Common myeloid progenitor, CD34-positive (primary cell): ENCODE measurements at regions not wholly inside any gene's neighbourhood (a gene's known extent, or its start where the extent isn't known, plus 50 kb on each side); places are given as distances from the start of the nearest gene placed in this dataset.

Source experiments
- CTCF ChIA-PET: fragments of 350-600 bp; sonication (Branson Sonifier 250); formaldehyde crosslinking; loops from one replicate; lab custom pipeline; 2021; ENCODE audit warnings: antibody characterized with exemption; lab: Charles Lee
- POLR2A ChIA-PET: fragments of 350-600 bp; sonication (Branson Sonifier 250); formaldehyde crosslinking; loops from one replicate; lab custom pipeline; 2021; ENCODE audit warnings: antibody characterized with exemption; lab: Charles Lee
- DNase-seq, 3 donors: peaks; one replicate each; pipeline versions ENCODE4 v3.0.0 to v3.0.0-alpha.2; 2013
- H3K27ac ChIP-seq, 2 experiments: 1 replicate in 1 of 2; 2 replicates in 1 of 2; pipeline ENCODE4 v1.7.0; 2013; ENCODE audit warnings: inconsistent platforms in 2 of 2, low read length in 2 of 2, mild to moderate bottlenecking in 2 of 2, low read depth in 1 of 2, moderate library complexity in 1 of 2; ENCODE audit not compliant: severe bottlenecking in 2 of 2, insufficient read depth in 1 of 2, poor library complexity in 1 of 2
- H3K27me3 ChIP-seq, 5 experiments: replicated peaks in 2 of 5; 1 replicate in 3 of 5; 2 replicates in 2 of 5; pipeline versions ENCODE4 v1.6.1 to v1.7.0; 2013; ENCODE audit warnings: low read length in 4 of 5, mild to moderate bottlenecking in 2 of 5, moderate library complexity in 2 of 5, inconsistent platforms in 1 of 5; ENCODE audit not compliant: insufficient read depth in 5 of 5, control insufficient read depth in 4 of 5
- H3K36me3 ChIP-seq, 4 experiments: 1 replicate in 2 of 4; 2 replicates in 2 of 4; pipeline versions ENCODE4 v1.6.1 to v1.7.0; 2013; ENCODE audit warnings: low read length in 3 of 4, control low read depth in 1 of 4, mild to moderate bottlenecking in 1 of 4; ENCODE audit not compliant: control insufficient read depth in 4 of 4, insufficient read depth in 4 of 4
- H3K4me1 ChIP-seq, 4 experiments: 1 replicate in 3 of 4; 2 replicates in 1 of 4; pipeline versions ENCODE4 v1.6.1 to v1.7.1; 2013; ENCODE audit warnings: low read length in 3 of 4, mild to moderate bottlenecking in 3 of 4, control low read depth in 1 of 4, inconsistent platforms in 1 of 4, moderate library complexity in 1 of 4; ENCODE audit not compliant: control insufficient read depth in 4 of 4, insufficient read depth in 4 of 4; ENCODE audit errors: control extremely low read depth in 1 of 4
- H3K4me3 ChIP-seq, 7 experiments: 1 replicate in 4 of 7; 2 replicates in 3 of 7; pipeline versions ENCODE4 v1.5.1 to v1.7.0; 2013; ENCODE audit warnings: mild to moderate bottlenecking in 7 of 7, low read length in 6 of 7, moderate library complexity in 6 of 7, inconsistent platforms in 2 of 7, low read depth in 2 of 7, control low read depth in 1 of 7; ENCODE audit not compliant: insufficient read depth in 4 of 7, control insufficient read depth in 1 of 7; ENCODE audit errors: extremely low read depth in 1 of 7
- H3K9me3 ChIP-seq, 5 experiments: 1 replicate in 4 of 5; 2 replicates in 1 of 5; pipeline versions ENCODE4 v1.6.1 to v1.7.1; 2013; ENCODE audit warnings: low read length in 4 of 5, mild to moderate bottlenecking in 2 of 5, inconsistent platforms in 1 of 5, low read depth in 1 of 5, moderate library complexity in 1 of 5; ENCODE audit not compliant: control insufficient read depth in 4 of 5, insufficient read depth in 2 of 5; ENCODE audit errors: control extremely low read depth in 1 of 5
- WGBS: methylation state at CpG from one replicate; pipeline ENCODE4 v1.1.5; 2013; ENCODE audit not compliant: insufficient coverage; 5-methylcytosine and 5-hydroxymethylcytosine counted together

- Histone ChIP-seq H3K9me3 (peaks cover 0 to under 1% (median 0%) of the 10 kb centered on the region in 5 experiments), H3K36me3 (no peaks in the 10 kb centered on the region), H3K27ac (no peak overlapping the region), H3K4me3 (no peak overlapping the region), H3K27me3 (peaks cover 0 to 13% (median 0%) of the 10 kb centered on the region in 5 experiments), H3K4me1 (no peaks in the 10 kb centered on the region)
- CTCF ChIA-PET, result no interaction called here
- WGBS, result 100% methylated on average over 4 of the region's 4 CpGs
- no peak for DNase-seq
- POLR2A ChIA-PET, result no interaction called here
These were observed 1462.3 kb downstream of the BRD1 start for GRCh38 chr22:48365386-48365785.

- WGBS, result 80% methylated on average over 13 of the region's 15 CpGs
- CTCF ChIA-PET, result no interaction called here
- POLR2A ChIA-PET, result no interaction called here
- peaks cover 0 to 3% (median 0%) of the 10 kb centered on the region in 5 experiments for H3K9me3 ChIP-seq
- H3K36me3 ChIP-seq, result no peaks in the 10 kb centered on the region
- H3K27me3 ChIP-seq, result peaks cover 0 to 1% (median 0%) of the 10 kb centered on the region in 5 experiments
- H3K4me1 ChIP-seq, result no peaks in the 10 kb centered on the region
- H3K27ac ChIP-seq, result no peak overlapping the region
- no peak for DNase-seq
- H3K4me3 ChIP-seq, result no peak overlapping the region
These were observed 1464.8 kb downstream of the BRD1 start for GRCh38 chr22:48362721-48363404.

- Histone ChIP-seq H3K4me1 (no peaks in the 10 kb centered on the region), H3K36me3 (no peaks in the 10 kb centered on the region), H3K27ac (no peak overlapping the region), H3K27me3 (peaks cover 0 to 11% (median 0%) of the 10 kb centered on the region in 5 experiments), H3K9me3 (peaks cover 0 to 3% (median 0%) of the 10 kb centered on the region in 5 experiments), H3K4me3 (no peak overlapping the region)
- ChIA-PET CTCF (no interaction called here), POLR2A (no interaction called here)
- DNase-seq, result no peak
- 100% methylated on average over 1 of the region's 1 CpG for WGBS
These were observed 1466.5 kb downstream of the BRD1 start for GRCh38 chr22:48361099-48361639.

- Histone ChIP-seq H3K4me1 (no peaks in the 10 kb centered on the region), H3K36me3 (no peaks in the 10 kb centered on the region), H3K27me3 (peaks cover 0 to 19% (median 0%) of the 10 kb centered on the region in 5 experiments), H3K9me3 (peaks cover 0 to 3% (median 0%) of the 10 kb centered on the region in 5 experiments), H3K27ac (no peak overlapping the region), H3K4me3 (no peak overlapping the region)
- ChIA-PET CTCF (no interaction called here), POLR2A (no interaction called here)
- no peak for DNase-seq
- WGBS, result 92% methylated on average over 14 of the region's 14 CpGs
These were observed 1468.1 kb downstream of the BRD1 start for GRCh38 chr22:48359613-48359965.

- no peaks in the 10 kb centered on the region for H3K36me3 ChIP-seq
- peaks cover 0 to 22% (median 2%) of the 10 kb centered on the region in 5 experiments for H3K27me3 ChIP-seq
- CTCF ChIA-PET, result no interaction called here
- peaks cover 0 to 3% (median 0%) of the 10 kb centered on the region in 5 experiments for H3K9me3 ChIP-seq
- DNase-seq, result no peak
- H3K4me1 ChIP-seq, result no peaks in the 10 kb centered on the region
- H3K27ac ChIP-seq, result no peak overlapping the region
- 96% methylated on average over 18 of the region's 18 CpGs for WGBS
- H3K4me3 ChIP-seq, result no peak overlapping the region
- POLR2A ChIA-PET, result no interaction called here
These were observed 1468.6 kb downstream of the BRD1 start for GRCh38 chr22:48358886-48359612.

GRCh38 chr22:48357961-48358360 lies 1469.7 kb downstream of the BRD1 start:
- no peaks in the 10 kb centered on the region for H3K36me3 ChIP-seq
- 91% methylated on average over 6 of the region's 7 CpGs for WGBS
- H3K4me3 ChIP-seq, result no peak overlapping the region
- ChIA-PET POLR2A (no interaction called here), CTCF (no interaction called here)
- H3K9me3 ChIP-seq, result peaks cover 0 to 3% (median 0%) of the 10 kb centered on the region in 5 experiments
- no peak for DNase-seq
- peaks cover 0 to 25% (median 3%) of the 10 kb centered on the region in 5 experiments for H3K27me3 ChIP-seq
- H3K4me1 ChIP-seq, result no peaks in the 10 kb centered on the region
- H3K27ac ChIP-seq, result no peak overlapping the region

- peaks cover 0 to 26% (median 3%) of the 10 kb centered on the region in 5 experiments for H3K27me3 ChIP-seq
- no peaks in the 10 kb centered on the region for H3K36me3 ChIP-seq
- H3K4me1 ChIP-seq, result no peaks in the 10 kb centered on the region
- DNase-seq, result no peak
- H3K4me3 ChIP-seq, result no peak overlapping the region
- H3K27ac ChIP-seq, result no peak overlapping the region
- WGBS, result 53% methylated on average over 13 of the region's 13 CpGs
- ChIA-PET POLR2A (no interaction called here), CTCF (no interaction called here)
- peaks cover 0 to 3% (median 0%) of the 10 kb centered on the region in 5 experiments for H3K9me3 ChIP-seq
These were observed 1470.5 kb downstream of the BRD1 start for GRCh38 chr22:48357196-48357595.
